Kidney tubule cell (primary cell): ENCODE measurements at regions not wholly inside any gene's neighbourhood (a gene's known extent, or its start where the extent isn't known, plus 50 kb on each side); places are given as distances from the start of the nearest gene placed in this dataset.
"Not testable (repeated sequence)": the region's sequence is repeated elsewhere in the genome, so short reads cannot be mapped to it uniquely, and the experiment has no call there.

Experiments used
- DNase-seq: peaks from one replicate; pipeline ENCODE4 v3.0.0-alpha.2; 2018; ENCODE audit warnings: low spot score

DNA sequence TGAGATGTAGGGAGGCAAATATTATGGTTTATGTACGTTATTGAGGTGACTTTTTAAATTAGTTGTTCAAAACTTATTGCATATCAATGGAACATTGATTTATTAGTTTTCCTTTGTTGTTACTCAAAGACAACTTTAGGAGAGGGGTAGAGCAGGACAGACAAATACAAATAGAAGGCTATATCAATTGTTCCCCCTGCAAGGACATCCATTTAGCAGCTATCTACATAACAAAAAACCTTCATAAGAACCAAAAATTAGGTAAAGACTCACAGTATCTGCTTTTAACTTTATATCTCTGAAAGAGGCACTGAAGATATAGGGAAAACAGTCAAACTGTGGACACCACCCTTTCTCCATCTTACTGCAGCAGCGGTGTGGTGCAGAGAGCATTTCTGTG, 958.8 kb downstream of the DIPK2A start:
- DNase-seq: no peak

DNA sequence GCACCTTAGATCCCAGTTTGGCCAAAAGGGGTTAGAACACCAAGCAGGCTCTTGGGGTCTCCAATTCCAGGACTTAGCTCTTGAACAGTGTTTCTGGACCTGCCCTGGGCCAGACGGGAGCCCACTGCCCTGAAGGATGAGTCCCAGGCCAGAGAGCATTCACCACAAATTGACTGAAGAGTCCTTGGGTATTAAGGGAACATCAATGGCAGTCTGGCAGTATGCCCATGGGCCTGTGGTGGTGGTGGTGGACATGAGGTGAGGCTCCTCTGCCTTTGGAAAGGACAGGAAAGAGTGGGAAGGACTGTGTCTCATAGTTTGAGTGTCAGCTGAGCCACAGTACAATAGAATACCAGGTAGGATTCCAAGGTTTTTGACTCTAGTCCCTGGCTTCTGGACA, 960.0 kb downstream of the DIPK2A start:
- DNase-seq: no peak

- DNase-seq: no peak
Observed at GRCh38 chr3:144942093-144942837, 970.6 kb downstream of the DIPK2A start.

DNA sequence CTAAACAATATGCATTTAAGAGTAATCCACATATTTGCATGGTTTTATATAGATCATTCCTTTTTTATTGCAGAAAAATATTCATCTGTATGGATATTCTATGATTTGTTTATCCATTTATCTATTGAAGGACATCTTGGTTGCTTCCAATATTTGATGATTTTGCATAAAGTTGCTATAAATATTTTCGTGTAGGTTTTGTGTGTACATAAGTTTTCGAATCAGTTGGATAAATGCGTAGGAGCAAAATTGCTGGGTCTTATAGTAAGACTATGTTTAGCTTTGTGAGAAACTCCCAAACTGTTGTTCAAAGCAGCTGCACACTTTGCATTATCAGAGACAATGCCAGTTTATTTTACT, 971.2 kb downstream of the DIPK2A start:
- no peak for DNase-seq

DNA sequence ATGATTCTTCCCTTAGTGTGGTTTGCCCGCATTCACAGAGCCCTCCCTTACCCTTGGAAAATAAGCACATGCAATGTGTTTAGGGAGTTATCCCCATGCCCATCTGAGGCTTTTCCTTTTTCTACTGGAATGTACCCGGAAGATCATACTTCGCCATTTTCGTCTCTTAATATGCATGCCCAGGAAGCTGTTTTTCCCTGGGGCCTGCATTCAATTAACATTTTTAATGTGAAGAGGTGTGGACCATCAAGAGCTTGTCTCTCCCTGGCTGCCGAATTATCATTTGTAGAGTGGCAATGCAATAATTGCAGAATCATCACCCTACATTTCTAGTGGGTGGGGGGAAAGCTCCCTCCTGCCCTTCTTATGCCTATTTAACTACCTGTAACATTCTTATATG, 976.3 kb downstream of the DIPK2A start:
- no peak for DNase-seq

- DNase-seq: no peak
Observed at GRCh38 chr3:144948711-144949110, 977.1 kb downstream of the DIPK2A start.

- no peak for DNase-seq
Observed at GRCh38 chr3:144953959-144954358, 982.3 kb downstream of the DIPK2A start.

- no peak for DNase-seq
Observed at GRCh38 chr3:144957398-144958101, 985.9 kb downstream of the DIPK2A start.

DNA sequence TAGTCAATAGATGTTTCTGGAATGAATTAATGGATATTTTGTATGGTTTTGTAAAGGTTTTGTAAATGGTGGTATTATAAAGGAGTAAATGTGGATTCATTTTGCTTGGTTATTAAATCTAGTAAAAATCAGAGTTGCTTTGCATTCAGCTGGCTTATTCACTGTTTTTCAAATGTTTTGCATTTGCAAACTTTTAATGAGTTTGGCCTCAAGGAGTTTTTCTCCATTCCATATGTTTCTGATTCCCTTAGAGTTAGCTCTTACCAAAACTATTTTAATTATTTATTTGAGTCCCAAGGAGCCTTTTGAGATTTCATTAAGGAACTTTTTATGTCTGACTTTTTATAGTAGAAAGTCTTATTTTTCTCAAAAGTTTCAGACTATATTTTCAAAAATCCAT, 992.2 kb downstream of the DIPK2A start:
- DNase-seq: no peak

GRCh38 chr3:144966560-144966959, 994.9 kb downstream of the DIPK2A start:
- no peak for DNase-seq

- DNase-seq: no peak
Observed at GRCh38 chr3:144968750-144969350, 997.2 kb downstream of the DIPK2A start.

- DNase-seq: not testable (repeated sequence)
Observed at GRCh38 chr3:144984481-144984880, 1012.9 kb downstream of the DIPK2A start.

DNA sequence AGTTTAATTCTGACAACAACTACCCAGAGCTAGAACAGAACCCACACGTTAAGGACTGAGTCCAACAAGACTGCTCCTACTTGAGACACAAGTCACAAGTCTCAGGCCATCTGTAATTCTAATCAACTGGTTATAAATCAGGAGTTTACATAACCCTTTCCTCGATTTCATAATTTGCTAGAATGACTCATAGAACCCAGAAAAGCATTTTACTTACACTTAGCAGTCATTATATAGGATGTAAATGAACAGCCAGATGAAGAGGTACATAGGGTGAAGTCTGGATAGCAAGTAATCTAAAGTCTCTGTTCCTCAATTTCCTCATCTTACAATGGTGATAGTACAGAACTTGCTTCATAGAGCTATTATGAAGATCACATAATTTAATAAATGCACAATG, 1018.2 kb downstream of the DIPK2A start:
- no peak for DNase-seq

DNA sequence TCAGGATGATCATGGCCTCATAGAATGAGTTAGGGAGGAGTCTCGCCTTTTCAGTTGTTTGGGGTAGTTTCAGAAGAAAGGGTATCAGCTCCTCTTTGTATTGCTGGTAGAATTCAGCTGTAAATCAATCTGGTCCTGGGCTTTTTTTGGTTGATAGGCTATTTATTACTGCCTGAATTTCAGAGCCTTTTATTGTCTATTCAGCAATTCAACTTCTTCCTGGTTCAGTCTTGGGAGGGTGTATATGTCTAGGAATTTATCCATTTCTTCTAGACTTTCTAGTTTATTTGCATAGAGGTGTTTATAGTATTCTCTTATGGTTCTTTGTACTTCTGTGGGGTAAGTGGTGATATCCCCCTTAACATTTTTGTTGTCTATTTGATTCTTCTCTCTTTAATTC, 1024.2 kb downstream of the DIPK2A start:
- no peak for DNase-seq

GRCh38 chr3:145005427-145005826, 1033.8 kb downstream of the DIPK2A start:
- DNase-seq: no peak

DNA sequence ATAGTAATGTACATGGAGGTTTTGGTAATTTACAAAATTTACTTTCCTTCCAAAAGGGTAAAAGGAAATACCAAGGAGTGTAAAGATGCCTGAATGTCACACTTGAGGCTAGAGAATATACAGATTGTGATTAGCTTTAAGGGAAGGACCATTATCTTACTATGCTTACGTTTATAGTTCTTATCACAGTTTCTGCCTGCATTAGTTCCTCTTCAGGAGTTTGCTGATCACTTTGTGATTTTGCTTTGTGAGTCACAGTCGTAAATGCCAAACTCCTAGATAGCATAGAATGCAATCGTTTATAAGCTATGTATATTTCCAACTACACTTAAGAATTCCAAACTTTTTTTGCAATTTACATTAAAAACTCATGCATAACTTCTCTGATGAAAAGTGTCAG, 1034.6 kb downstream of the DIPK2A start:
- DNase-seq: no peak

DNA sequence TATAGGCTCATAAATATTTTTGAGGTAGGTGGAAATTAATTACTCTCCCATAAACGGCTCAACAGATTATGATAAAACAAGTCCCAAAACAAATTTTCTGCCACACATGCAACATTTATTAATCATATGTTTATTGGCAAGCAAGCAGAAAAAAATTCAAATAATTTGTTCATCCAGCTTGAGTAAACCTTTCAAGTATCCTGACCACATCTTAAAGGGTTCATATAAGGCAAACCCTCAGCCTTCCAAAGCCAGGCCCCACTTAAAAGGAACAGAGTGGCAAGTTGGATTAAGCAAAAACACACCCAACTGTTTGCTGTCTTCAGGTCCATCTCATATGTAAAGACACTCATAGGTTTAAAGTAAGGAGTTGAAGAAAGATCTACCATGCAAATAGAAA, 1042.3 kb downstream of the DIPK2A start:
- DNase-seq: no peak

DNA sequence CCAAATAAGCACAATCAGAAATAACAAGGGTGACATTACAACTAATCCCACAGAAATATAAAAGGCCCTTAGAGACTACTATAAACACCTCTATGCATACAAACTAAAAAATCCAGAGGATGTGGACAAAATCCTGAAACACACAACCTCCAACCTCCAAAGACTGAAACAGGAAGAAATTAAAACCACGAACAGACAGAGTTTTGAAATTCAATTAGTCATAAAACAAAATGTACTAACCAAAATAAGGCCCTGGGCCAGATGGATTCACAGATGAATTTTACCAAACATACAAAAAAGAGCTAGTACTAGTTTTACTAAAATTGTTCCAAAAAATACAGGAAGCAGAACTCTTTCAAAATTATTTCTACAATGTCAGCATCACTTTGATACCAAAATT, 1043.6 kb downstream of the DIPK2A start:
- no peak for DNase-seq

- DNase-seq: no peak
Observed at GRCh38 chr3:145017959-145018358, 1046.3 kb downstream of the DIPK2A start.

- DNase-seq: no peak
Observed at GRCh38 chr3:145022447-145022846, 1050.8 kb downstream of the DIPK2A start.

- DNase-seq: no peak
Observed at GRCh38 chr3:145024700-145025099, 1053.1 kb downstream of the DIPK2A start.

DNA sequence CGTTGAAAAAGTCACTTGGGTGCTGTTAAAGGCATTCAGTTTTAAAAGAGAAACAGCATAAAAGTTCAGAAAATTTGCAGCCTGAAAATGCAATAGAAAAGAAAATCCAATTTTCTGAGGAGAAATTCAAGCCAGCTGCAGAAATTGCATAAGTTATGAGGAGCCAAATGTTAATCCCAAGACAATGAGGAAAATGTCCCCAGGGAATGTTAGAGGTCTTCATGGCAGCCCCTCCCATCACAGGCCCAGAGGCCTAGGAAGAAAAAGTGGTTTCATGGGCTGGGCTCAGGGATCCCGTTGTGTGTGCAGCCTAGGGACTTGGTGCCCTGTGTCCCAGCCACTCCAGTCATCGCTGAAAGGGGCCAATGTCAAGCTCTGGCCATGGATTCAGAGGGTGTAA, 1055.6 kb downstream of the DIPK2A start:
- not testable (repeated sequence) for DNase-seq

- DNase-seq: no peak
Observed at GRCh38 chr3:145032791-145033190, 1061.2 kb downstream of the DIPK2A start.
